ENCODE measurements at regions not wholly inside any gene's neighbourhood (a gene's known extent, or its start where the extent isn't known, plus 50 kb on each side); places are given as distances from the start of the nearest gene placed in this dataset.
A peak's percentile ranks its signal among the peaks of the same experiment; 100 is the strongest.
"Not testable (repeated sequence)": the region's sequence is repeated elsewhere in the genome, so short reads cannot be mapped to it uniquely, and the experiment has no call there.

DNA sequence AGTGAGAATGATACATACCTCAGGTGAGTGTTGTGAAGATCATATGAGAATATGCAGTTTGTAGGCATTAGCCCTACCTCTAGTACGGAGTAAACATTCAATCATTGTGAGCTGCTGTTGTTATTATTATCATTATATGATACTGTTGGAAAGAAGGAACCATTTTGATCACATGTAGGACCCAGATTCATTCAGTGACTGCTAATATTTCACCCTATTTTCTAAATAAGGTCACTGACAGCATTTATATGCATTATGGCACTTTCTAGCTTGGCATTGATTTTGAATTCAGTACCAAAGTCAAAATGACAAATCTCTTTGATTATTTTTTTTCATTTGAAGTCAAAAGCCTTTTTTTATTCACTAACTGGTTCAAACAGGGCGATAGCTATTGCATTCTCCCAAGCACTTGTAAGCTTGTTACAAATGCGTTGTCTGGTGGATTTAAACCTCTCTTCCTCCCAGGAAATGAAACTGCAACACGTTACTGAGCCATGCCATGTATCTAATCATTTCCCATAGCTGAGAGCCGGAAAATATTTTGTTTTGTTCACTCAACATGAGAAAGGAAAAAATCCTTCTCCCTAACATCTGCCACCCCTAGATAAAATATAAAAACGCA is 320.8 kb upstream of the SGCD start:
- FAIRE-seq = no peak

- FAIRE-seq = no peak
Observed at GRCh38 chr5:156008844-156009243, 318.1 kb upstream of the SGCD start.

DNA sequence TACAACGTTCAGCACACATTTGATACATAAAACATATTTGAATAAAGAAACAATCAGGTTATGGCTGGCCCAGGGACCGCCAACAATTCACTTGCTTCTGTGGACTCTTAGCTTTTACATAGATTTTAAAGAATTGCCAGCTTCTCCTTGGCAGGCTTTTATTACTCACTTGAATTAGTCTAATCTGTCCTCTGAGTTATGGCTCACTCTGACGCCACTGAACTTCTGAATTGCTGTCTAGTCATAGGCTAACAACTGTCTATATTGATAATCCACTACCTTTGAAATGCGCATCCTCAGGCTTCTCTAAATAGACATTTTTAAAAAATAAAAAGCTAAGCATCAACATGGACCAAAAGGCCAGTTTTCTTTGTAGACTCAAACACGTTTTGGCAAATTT is 317.4 kb upstream of the SGCD start:
- no peak for FAIRE-seq

GRCh38 chr5:156015137-156015536 is 311.8 kb upstream of the SGCD start:
- no peak for FAIRE-seq

- FAIRE-seq = peak; percentile 21
Observed at GRCh38 chr5:156019130-156019529, 307.8 kb upstream of the SGCD start.

DNA sequence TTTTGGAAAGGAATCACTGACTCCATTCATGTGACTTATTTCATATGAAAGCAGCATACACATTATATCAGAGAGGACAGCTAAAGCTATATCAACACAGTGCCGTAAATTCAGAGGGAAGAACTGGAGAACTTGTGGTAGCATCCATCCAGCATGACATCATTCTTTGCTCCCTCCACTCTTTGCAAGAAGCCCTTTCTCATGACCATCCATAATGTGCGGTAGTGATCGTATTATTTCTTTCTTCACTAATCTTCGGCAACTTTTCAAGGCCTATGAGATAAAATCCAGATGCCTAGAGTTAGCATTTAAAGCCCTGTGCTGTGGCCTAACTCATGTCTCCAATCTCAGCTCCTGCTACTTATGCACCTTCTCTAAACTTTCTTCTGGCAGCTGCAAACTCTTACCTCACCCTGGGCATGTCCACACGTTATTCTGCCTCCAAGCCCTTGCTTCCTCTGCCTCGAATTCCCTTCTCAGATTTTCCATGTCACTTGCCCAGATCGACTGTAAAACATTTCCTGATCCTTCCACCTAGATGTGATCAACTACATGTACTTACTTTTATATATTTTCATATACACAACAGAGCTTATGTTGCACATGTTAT is 307.3 kb upstream of the SGCD start:
- no peak for FAIRE-seq

GRCh38 chr5:156020647-156021046 is 306.3 kb upstream of the SGCD start:
- no peak for FAIRE-seq

DNA sequence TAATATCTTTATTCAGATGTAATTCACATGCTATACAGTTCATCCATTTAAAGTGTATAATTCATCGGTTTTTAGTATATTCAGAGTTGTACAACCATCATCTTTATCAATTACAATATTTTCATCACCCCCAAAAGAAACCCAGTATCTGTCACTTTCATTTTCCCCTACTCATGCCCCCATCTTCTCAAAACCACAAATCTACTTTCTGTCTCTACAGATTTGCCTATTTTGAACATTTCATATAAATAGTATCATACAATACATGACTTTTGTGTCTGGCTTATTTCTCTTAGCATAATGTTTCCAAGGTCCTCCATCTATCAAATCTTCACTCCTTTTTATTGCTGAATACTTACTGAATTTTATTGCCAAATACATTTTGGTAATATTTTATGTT is 305.1 kb upstream of the SGCD start:
- FAIRE-seq = no peak

- no peak for FAIRE-seq
Observed at GRCh38 chr5:156025656-156026055, 301.3 kb upstream of the SGCD start.

GRCh38 chr5:156031181-156031580 is 295.8 kb upstream of the SGCD start:
- FAIRE-seq = no peak

DNA sequence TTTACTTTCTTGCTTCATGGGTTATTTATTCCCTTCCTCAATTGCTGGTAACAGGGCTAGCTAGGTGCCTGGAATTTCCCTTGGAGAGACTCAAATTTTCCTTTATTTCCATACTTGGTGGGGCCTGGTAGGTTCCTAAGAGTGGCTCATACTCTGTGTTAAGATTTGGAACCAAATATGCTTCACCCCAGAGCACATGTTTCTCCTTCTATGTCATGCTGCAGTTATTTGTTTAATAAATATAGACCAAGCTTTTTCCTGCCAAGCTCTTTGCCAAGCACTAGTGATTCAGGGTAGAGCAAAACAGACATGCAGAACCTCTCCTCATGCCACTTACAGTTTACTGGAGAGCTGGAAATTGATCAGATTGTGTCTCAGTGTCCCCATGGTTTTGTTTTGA is 290.3 kb upstream of the SGCD start:
- no peak for FAIRE-seq

- no peak for FAIRE-seq
Observed at GRCh38 chr5:156037151-156037909, 289.6 kb upstream of the SGCD start.

GRCh38 chr5:156042726-156043125 is 284.2 kb upstream of the SGCD start:
- no peak for FAIRE-seq

DNA sequence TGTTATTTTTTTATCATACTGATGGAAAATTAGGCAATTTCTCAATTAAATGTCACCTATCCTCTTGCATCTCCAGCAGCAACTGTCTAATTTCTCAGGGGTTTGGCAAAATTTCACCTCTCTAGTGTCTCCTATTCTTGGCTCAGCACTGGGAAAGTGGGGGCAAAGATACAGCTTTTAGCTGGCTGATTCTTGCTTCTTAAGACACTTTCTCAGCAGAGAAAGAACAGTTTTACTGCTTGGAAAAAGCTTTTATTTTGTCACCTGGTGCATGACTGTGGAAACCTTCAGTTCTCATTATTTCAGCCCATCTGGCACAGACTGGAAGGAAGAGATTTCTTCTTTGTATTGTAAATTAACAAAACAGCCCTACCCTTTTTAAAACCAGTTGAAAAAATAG is 283.6 kb upstream of the SGCD start:
- no peak for FAIRE-seq

- FAIRE-seq = no peak
Observed at GRCh38 chr5:156051972-156052371, 275.0 kb upstream of the SGCD start.

DNA sequence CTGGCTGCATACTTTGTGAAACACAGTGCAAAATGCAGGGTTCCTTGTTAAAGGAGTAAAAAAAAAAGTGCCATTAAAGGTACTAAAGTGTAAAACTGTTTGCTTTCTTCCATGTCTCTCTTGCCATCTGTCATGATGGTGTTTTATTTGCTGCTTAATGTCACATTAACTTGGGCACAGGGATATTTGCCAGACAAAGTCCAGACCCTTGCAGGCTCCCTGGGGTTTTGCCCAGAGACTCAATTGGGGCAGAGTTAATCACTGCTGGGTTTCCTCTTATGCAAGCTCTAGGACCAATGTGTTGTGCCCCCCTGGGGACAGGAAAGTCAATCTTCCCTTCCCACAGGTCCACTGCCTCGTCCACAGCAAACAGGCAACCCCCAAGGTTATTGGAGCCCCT is 274.3 kb upstream of the SGCD start:
- no peak for FAIRE-seq

DNA sequence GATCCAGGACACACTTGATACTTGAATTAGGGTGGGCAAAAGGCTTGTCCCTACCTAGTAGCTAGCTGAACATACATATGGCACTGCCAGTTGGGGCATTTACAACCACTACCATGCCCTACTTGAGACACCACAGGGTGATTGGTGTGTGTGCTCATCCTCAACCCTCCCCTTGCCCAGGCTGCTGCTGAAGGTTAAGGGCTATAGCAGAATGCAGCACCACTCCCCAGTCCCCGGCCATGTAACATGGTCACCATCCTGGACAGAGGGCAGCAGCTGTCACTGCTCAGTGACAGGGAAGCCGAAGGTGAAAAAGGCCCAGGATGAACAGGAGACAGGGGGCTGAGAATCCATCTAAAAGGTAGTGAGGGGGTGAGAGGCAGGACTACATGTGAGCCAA is 273.9 kb upstream of the SGCD start:
- FAIRE-seq = no peak

DNA sequence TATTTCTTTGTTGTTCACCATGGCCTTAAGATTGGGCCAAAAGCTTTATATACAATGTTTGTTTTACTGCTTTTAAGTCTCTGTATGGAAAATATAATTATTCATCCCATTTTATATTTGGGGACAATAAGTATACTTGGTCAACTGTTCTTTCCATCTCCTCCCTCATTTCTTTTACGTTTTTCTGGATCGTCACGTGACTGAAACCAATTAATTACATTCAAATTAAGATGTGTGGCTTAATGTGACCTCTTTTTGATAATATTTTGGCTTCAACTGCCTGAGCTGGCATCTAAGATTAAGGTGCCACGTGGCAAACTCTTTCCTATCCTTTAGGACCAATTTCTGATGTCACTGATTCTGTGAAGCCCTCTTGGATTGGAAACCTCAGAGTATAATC is 250.1 kb upstream of the SGCD start:
- no peak for FAIRE-seq

- no peak for FAIRE-seq
Observed at GRCh38 chr5:156087577-156088110, 239.3 kb upstream of the SGCD start.

- not testable (repeated sequence) for FAIRE-seq
Observed at GRCh38 chr5:156089955-156090940, 236.7 kb upstream of the SGCD start.

DNA sequence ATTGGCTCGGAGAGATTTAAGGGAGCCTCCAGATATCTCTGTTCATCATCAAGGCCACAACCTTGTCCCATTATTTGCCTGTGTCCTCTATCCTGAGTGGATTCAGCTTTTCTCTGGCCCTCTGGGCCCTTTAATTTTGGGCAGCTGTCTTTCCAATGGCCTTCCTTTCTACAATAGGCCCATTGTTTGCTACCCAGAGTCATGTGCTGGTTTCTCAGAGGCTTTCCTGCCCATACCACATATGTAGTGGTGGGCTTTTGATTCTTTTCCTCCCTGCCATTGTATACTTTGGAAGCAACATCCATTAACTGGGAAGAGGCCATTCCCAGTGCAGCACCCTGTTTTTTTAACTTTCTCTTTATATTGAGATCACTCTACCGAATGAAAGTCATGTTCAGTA is 233.9 kb upstream of the SGCD start:
- no peak for FAIRE-seq

DNA sequence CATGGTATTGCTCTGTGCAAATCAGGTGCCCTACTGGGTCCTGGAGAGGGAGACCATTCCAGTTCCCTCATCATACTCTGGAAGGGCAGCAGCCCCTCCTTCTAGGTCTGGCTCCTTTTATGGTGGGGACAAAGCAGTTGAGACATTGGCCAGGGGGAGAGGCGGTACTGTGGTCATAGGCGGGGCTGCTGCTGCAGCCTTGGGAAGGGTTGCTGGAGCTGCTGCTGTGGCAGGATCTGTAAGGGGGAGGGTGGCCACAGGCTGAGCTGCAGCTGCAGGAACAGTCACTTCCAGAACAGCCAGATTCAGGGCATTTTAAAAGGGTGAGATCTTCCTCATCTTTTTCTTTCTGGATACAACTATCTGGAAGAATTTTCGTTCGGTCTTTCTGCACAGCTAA is 233.0 kb upstream of the SGCD start:
- no peak for FAIRE-seq

DNA sequence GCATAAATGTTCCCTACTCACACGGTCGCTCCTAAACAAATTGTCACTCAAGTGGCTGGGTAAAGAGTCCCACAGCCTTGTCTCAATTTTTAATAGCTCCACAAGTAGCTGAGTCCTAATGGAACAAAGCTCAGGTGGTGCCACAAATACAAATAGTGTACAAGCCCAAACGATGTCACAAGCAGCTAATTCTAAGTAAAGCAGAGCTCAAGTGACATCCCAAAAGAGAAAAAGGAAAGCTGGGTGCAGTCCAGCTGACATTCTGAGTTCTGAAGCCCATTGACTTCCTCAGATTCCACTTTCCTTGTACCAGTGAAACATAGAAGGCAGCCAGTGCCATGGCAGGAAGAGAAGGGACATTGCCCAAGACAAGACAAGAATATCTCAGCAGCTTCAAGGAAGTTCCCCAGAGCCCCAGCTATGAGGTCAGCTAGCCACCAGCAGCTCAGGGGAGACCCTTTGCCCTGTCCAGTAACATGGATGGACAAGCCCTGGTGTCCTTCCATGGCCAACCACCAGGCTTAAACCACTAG is 231.2 kb upstream of the SGCD start:
- no peak for FAIRE-seq

Data from islet of Langerhans (tissue), 1 donor.